Jurkat, Clone E6-1 (cell line): ENCODE measurements at regions not wholly inside any gene's neighbourhood (a gene's known extent, or its start where the extent isn't known, plus 50 kb on each side); places are given as distances from the start of the nearest gene placed in this dataset.

Experiments used
- DNase-seq: peaks from one replicate; pipeline ENCODE4 v3.0.0-alpha.2; 2011; ENCODE audit warnings: low read depth, low spot score
- H3K4me3 ChIP-seq: 2 replicates; pipeline ENCODE4 v1.5.1; 2011; ENCODE audit warnings: mild to moderate bottlenecking, low read length, control low read depth, moderate library complexity

- H3K4me3 ChIP-seq: no peak overlapping the region
- DNase-seq: no peak
Observed at GRCh38 chr18:45562567-45563479, 52.5 kb upstream of the SLC14A2 start.

GRCh38 chr18:45565280-45565970 is 49.9 kb upstream of the SLC14A2 start:
- H3K4me3 ChIP-seq: no peak overlapping the region
- DNase-seq: no peak
